ENCODE measurements at regions not wholly inside any gene's neighbourhood (a gene's known extent, or its start where the extent isn't known, plus 50 kb on each side); places are given as distances from the start of the nearest gene placed in this dataset.

- no peak overlapping the region for H3K27ac ChIP-seq
- H3K27me3 ChIP-seq (ENCODE audit: low read depth) = no peaks in the 10 kb centered on the region
- no peak overlapping the region for H3K4me3 ChIP-seq
- TF ChIP-seq, protein P1, sequence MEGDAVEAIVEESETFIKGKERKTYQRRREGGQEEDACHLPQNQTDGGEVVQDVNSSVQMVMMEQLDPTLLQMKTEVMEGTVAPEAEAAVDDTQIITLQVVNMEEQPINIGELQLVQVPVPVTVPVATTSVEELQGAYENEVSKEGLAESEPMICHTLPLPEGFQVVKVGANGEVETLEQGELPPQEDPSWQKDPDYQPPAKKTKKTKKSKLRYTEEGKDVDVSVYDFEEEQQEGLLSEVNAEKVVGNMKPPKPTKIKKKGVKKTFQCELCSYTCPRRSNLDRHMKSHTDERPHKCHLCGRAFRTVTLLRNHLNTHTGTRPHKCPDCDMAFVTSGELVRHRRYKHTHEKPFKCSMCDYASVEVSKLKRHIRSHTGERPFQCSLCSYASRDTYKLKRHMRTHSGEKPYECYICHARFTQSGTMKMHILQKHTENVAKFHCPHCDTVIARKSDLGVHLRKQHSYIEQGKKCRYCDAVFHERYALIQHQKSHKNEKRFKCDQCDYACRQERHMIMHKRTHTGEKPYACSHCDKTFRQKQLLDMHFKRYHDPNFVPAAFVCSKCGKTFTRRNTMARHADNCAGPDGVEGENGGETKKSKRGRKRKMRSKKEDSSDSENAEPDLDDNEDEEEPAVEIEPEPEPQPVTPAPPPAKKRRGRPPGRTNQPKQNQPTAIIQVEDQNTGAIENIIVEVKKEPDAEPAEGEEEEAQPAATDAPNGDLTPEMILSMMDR (IDR thresholded peaks at IDR 0.05) = no peak
- no peak for ATAC-seq
- intact Hi-C loops (cut with DNase I) = no loop called here
- no peaks in the 10 kb centered on the region for H3K36me3 ChIP-seq
- no peak for DNase-seq
- no peaks in the 10 kb centered on the region for H3K9me3 ChIP-seq
- H3K4me1 ChIP-seq = no peaks in the 10 kb centered on the region
Measured at GRCh38 chr17:12459736-12460135, 206.0 kb upstream of the MYOCD start.

- ATAC-seq = no peak
- no peaks in the 10 kb centered on the region for H3K9me3 ChIP-seq
- no peak for DNase-seq
- H3K27me3 ChIP-seq (ENCODE audit: low read depth) = no peaks in the 10 kb centered on the region
- H3K4me1 ChIP-seq = no peaks in the 10 kb centered on the region
- H3K27ac ChIP-seq = no peak overlapping the region
- H3K4me3 ChIP-seq = no peak overlapping the region
- TF ChIP-seq, protein P1 (IDR thresholded peaks at IDR 0.05) = no peak
- intact Hi-C loops (cut with DNase I) = no loop called here
- H3K36me3 ChIP-seq = no peaks in the 10 kb centered on the region
Measured at GRCh38 chr17:12463102-12463501, 202.6 kb upstream of the MYOCD start.

DNA sequence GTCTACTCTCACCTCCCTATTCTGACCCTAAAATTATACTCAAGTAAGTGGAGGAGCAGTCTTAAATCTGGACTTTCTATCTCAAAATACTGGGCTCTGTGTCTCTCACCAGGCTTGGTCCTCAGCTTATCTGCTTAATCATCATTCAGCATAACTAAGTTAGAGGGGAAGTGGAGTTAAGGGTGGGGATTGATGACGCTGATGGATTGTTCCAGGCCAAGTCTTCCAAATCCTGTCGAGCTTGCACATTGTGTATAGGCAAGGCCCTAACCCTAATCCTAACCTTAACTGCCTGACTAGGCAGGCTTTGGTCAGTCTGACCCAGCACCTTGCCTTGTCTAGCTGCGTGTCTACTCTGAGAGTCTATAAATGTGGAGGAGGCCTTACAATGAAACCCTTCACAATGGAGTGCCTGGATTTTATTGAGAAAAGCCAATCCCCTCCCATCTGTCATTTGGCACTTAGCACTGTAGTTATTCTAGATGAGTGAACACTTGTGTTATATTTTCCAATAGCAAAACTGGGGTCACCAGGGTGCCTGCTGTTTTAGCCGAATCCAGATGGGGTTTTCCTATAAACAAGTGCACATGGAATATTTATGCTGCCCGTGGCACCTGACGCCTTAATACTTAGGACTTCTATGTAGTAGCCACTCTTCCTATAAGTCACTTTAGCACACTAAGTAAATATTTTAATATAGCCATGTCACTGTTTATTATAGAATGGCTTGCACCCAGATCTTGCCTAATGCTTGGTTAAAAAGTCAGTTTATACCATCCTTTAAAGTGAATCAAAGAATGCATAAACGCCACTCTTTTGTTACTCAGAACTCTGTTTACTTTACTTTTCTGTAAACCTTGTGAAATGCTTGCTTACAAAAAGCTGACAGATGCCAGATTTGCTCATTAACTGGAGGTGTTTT, 193.2 kb upstream of the MYOCD start:
- Histone ChIP-seq H3K27ac (no peak overlapping the region), H3K36me3 (no peaks in the 10 kb centered on the region), H3K4me1 (no peaks in the 10 kb centered on the region), H3K9me3 (no peaks in the 10 kb centered on the region), H3K4me3 (no peak overlapping the region), H3K27me3 (ENCODE audit: low read depth) (no peaks in the 10 kb centered on the region)
- ATAC-seq = no peak
- TF ChIP-seq, protein P1 (IDR thresholded peaks at IDR 0.05) = no peak
- intact Hi-C loops (cut with DNase I) = no loop called here
- DNase-seq = no peak

DNA sequence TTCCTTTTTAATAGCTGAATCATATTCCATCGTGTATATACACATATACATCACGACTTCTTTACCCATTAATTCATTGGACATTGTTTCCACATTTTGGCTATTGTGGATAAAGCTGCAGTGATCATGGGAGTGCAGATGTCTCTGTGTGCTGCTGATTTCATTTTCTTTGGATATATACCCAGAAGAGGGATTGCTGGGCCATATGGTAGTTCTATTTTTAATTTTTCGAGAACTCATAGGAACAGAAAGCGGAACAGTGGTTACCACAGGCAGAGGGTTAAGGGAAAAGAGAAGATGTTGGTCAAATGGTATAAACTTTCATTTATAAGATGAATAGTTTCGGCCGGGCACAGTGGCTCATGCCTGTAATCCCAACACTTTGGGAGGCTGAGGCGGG, 187.4 kb upstream of the MYOCD start:
- TF ChIP-seq, protein P1 (IDR thresholded peaks at IDR 0.05) = no peak
- intact Hi-C loops (cut with DNase I) = no loop called here
- Histone ChIP-seq H3K36me3 (no peaks in the 10 kb centered on the region), H3K4me3 (no peak overlapping the region), H3K27me3 (ENCODE audit: low read depth) (no peaks in the 10 kb centered on the region), H3K4me1 (no peaks in the 10 kb centered on the region), H3K27ac (no peak overlapping the region), H3K9me3 (no peaks in the 10 kb centered on the region)
- DNase-seq (no peak), ATAC-seq (no peak)

- Histone ChIP-seq H3K4me3 (no peak overlapping the region), H3K27me3 (ENCODE audit: low read depth) (no peaks in the 10 kb centered on the region), H3K9me3 (no peaks in the 10 kb centered on the region), H3K27ac (no peak overlapping the region), H3K4me1 (no peaks in the 10 kb centered on the region), H3K36me3 (no peaks in the 10 kb centered on the region)
- no peak for ATAC-seq
- TF ChIP-seq, protein P1 (IDR thresholded peaks at IDR 0.05) = no peak
- intact Hi-C loops (cut with DNase I) = no loop called here
- DNase-seq = no peak
Measured at GRCh38 chr17:12485361-12485906, 180.3 kb upstream of the MYOCD start.

Data from lower lobe of right lung (tissue), 2 donors.